ENCODE measurements at regions not wholly inside any gene's neighbourhood (a gene's known extent, or its start where the extent isn't known, plus 50 kb on each side); places are given as distances from the start of the nearest gene placed in this dataset.

DNA sequence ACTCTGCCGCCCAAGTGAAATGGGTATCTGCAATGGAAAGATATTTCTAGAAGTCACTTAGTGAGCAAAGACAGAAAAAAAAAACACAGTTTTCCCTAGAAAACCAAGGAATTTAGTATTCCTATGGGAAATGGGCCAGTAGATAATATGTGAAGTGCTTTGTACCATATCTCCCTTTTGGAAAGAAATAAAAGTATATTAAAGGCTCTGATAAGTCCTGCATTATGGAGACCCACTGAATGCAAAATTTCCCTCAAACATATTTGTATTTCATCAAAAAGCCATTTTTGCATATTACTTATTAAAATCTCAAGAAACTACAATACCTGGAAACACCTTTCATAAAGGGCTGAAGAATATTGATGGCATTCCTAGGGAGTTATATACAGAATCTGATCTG, 51.6 kb upstream of the DYNLRB2 start:
- intact Hi-C loops (cut with DNase I), result no loop called here

DNA sequence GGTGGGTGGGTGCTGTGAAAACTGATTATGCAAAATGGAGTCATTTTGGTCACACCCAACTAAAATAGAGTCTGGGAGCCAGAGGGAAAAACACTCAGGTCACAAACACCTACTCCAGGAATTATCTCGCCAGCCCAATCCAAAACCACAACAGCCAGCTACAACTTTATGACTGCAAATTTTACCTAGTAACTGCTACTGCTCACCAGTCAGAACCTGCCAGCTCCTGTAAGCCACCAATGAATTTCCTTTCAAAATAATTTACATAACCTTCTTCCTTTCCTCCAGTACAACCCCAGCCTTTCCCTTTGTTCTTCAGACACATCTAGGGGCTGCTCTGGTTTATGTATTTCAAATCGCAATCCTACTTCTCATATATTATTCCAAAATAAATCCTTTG, 52.6 kb upstream of the DYNLRB2 start:
- intact Hi-C loops (cut with DNase I), result no loop called here
- no peak for DNase-seq

More for the DNA sequence above, 51.6 kb upstream of the DYNLRB2 start:
- DNase-seq, result no peak

GRCh38 chr16:80480664-80481063, 60.1 kb upstream of the DYNLRB2 start:
- no peak for DNase-seq
- intact Hi-C loops (cut with DNase I), result no loop called here

DNA sequence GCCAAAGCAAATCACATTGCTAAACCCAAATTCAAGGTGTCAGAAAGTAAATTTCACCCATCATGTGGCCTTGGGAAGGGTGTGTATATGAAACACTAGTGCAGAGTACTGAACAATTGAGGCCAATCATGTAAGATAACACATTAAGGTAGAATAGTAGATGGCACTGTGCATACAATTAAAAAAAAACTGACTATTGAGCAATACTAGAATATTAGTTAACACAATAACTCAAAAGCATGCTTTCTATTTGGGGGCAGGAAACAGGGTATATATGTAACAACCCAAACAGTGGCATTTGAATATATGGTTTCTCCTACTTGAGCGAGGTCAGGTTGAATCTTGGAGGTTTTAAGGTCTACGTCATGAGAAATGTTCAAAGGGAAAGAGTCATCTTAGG, 63.0 kb upstream of the DYNLRB2 start:
- intact Hi-C loops (cut with DNase I), result no loop called here

GRCh38 chr16:80468029-80468428, 72.8 kb upstream of the DYNLRB2 start:
- intact Hi-C loops (cut with DNase I), result loop anchor here (10.0 kb wide), 1 partner anchor 1963 kb away; no protein-coding TSS in a partner anchor
- no peak for DNase-seq

More for the DNA sequence above, 63.0 kb upstream of the DYNLRB2 start:
- no peak for DNase-seq

DNA sequence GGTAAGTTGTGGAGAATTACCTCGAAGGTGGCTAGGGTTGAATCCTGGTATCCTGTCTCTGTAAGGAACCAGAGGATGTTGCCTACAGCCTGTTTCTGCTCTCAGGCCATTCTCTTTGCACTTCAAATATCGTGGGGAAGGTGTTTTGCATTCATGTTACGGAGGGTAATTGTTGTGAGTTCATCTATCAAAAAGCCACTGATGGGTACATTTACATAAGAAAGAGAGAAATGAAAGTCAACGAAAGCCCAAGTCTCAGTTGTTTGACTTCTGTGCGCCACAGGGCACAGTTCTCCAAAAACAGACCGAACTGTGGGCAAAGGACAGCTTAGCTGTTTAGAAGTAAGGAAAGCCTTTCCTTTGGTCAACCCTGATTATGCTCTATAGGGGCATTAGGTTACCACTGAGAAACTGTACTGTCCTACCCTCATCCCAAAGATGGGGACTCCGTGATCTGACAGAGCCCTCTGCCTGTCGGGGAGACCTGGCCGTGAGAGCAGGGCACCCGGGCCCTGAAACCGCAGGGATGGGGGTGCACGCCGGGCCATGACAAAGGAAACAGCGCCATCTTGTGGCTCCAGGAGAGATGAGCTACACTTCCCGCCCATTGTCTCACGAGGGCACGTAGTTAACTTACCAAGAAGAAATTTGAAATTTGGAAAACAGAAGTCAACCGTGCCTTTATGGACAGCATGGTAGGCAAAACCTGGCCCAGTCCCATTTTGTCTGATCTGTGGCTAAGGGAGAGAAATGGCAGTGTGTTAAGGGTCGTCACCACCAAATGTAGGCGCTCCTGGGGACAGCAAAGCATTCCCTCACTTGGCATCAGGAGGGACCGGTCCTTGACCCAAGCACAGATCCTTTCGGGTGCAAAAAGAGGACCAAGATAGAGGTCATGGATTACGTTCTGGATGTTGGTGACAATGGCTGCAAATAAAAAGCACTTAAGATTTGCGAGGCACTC, 74.5 kb upstream of the DYNLRB2 start:
- peak; percentile 52 to 95 (median 76) for DNase-seq
- intact Hi-C loops (cut with DNase I), result loop anchor here (10.0 kb wide), 1 partner anchor 1962 kb away; no protein-coding TSS in a partner anchor

- intact Hi-C loops (cut with DNase I), result loop anchor here (10.0 kb wide), 1 partner anchor 1959 kb away; no protein-coding TSS in a partner anchor
- DNase-seq, result no peak
Measured at GRCh38 chr16:80463751-80464495, 76.9 kb upstream of the DYNLRB2 start.

DNA sequence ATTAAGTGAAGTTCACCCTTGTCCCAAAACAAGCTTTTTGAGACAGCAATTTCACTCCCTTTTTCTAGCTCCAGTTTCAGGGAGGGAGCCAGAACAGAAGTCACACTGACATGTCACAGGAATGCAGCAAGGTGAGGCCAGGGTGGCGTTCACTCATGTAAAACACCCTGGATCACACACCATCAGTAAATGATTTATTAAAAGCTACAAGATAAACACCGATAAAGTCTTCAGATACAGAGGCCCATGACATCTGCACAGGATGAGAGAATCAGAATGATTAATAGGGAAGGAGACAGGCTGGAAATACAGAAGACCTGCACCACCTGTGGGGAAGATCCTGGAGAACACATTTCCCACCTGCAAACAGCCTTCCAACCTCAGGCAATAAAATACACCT, 77.5 kb upstream of the DYNLRB2 start:
- no peak for DNase-seq
- intact Hi-C loops (cut with DNase I), result loop anchor here (10.0 kb wide), 1 partner anchor 1959 kb away; no protein-coding TSS in a partner anchor

DNA sequence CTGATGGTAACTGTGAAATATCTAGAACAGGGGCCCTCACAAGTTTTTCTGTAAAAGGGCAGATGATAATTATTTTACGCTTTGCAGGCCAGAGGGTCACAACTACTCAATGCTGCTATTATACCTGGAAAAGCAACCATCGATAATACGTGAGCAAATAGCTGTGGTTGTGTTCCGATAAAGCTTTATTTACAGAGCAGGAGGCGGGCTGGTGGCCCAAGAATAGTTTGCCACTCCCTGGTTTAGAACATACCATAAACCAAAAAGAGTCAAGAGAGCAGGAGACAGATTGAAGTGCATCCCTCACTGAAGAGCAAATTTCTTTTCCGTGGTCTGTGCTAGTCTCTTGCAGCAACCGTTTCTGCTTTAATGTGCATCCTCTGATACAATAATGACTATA, 77.9 kb upstream of the DYNLRB2 start:
- no peak for DNase-seq
- intact Hi-C loops (cut with DNase I), result loop anchor here (10.0 kb wide), 1 partner anchor 1958 kb away; no protein-coding TSS in a partner anchor

- DNase-seq, result no peak
- intact Hi-C loops (cut with DNase I), result loop anchor here (10.0 kb wide), 1 partner anchor 1956 kb away; no protein-coding TSS in a partner anchor
Measured at GRCh38 chr16:80460988-80461387, 79.8 kb upstream of the DYNLRB2 start.

- intact Hi-C loops (cut with DNase I), result loop anchor here (10.0 kb wide), 1 partner anchor 1955 kb away; no protein-coding TSS in a partner anchor
- DNase-seq, result no peak
Measured at GRCh38 chr16:80459966-80460365, 80.8 kb upstream of the DYNLRB2 start.

DNA sequence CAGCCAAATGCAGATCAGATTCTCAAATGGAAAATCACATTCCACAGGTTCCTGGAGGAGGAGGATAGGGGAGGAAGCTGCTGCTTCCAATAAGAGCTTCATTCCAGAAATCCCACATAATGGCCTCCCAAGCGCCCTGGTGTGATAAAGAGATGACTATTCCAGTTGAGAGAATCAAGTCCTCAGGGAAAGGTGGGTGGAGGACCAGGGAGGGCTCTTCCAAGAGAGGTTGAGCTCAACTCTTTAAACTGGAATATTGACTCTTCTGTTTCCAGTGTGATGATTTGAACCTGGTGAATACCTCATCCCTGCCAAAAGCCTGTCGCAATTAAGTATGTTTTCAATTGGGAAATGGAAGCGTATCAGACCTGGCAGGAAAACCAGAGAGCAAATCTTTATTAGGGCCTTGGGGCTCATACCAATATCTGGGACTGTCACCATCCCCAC, 81.4 kb upstream of the DYNLRB2 start:
- no peak for DNase-seq
- intact Hi-C loops (cut with DNase I), result no loop called here

GRCh38 chr16:80457871-80458270, 82.9 kb upstream of the DYNLRB2 start:
- intact Hi-C loops (cut with DNase I), result no loop called here
- DNase-seq, result no peak

- intact Hi-C loops (cut with DNase I), result no loop called here
- no peak for DNase-seq
Measured at GRCh38 chr16:80454802-80455201, 86.0 kb upstream of the DYNLRB2 start.

DNA sequence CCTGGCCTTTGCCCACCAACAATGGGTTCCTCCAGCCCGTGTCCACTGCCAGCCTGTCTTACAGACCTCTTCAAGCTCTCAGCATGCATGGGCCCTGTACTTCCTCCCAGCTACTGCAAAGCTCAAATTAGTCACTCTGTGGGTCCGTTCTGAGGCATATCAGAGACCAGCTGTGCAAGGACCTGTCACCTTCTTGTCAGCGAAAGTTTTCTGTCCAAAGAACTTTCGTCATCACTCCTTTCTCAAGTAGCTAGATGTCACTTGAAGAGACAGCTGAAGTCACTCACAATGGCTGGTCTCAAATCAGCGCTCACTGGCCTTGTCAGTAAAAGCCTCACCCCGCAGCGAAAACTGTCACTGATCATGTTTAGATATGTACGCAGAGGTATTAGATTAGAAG, 91.4 kb upstream of the DYNLRB2 start:
- no peak for DNase-seq
- intact Hi-C loops (cut with DNase I), result no loop called here

DNA sequence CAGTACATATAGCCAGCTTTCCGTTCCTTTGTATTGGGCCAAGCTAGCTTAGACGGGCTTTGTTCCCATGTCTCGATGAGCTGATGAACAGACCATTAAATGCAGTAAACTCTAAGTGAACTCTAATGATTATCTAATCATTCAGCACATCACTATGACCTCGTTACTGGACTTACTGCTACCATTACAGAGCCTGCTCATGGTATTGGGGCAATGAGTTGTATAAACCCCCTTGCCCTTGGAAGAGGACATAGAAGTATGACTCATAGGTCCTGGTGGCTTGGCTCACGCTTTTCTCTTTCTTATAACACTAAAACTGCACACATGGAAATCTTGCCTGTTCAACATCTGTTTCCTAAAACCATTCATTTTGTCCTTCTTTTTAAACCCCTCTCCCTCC, 93.6 kb upstream of the DYNLRB2 start:
- intact Hi-C loops (cut with DNase I), result no loop called here
- DNase-seq, result no peak

GRCh38 chr16:80442779-80443178, 98.0 kb upstream of the DYNLRB2 start:
- intact Hi-C loops (cut with DNase I), result no loop called here

GRCh38 chr16:80441935-80442334, 98.9 kb upstream of the DYNLRB2 start:
- intact Hi-C loops (cut with DNase I), result no loop called here
- DNase-seq, result no peak

More at GRCh38 chr16:80442779-80443178, 98.0 kb upstream of the DYNLRB2 start:
- no peak for DNase-seq

GRCh38 chr16:80440667-80441066, 100.1 kb upstream of the DYNLRB2 start:
- DNase-seq, result no peak
- intact Hi-C loops (cut with DNase I), result no loop called here

GRCh38 chr16:80437707-80438106, 103.1 kb upstream of the DYNLRB2 start:
- intact Hi-C loops (cut with DNase I), result no loop called here
- no peak for DNase-seq

- DNase-seq, result no peak
- intact Hi-C loops (cut with DNase I), result no loop called here
Measured at GRCh38 chr16:80436510-80436909, 104.3 kb upstream of the DYNLRB2 start.

All from posterior cingulate gyrus (tissue), 11 donors.